ENCODE measurements at regions not wholly inside any gene's neighbourhood (a gene's known extent, or its start where the extent isn't known, plus 50 kb on each side); places are given as distances from the start of the nearest gene placed in this dataset.
"Not testable (repeated sequence)": the region's sequence is repeated elsewhere in the genome, so short reads cannot be mapped to it uniquely, and the experiment has no call there.

- Histone ChIP-seq H3K27me3 (ENCODE audit: insufficient read depth, insufficient read length) (no peaks in the 10 kb centered on the region), H3K36me3 (ENCODE audit: insufficient read depth, insufficient read length, low read length) (no peaks in the 10 kb centered on the region), H3K9me3 (ENCODE audit: insufficient read depth, low read length) (no peaks in the 10 kb centered on the region), H3K4me3 (ENCODE audit: insufficient read length, low read depth) (no peak overlapping the region), H3K4me1 (ENCODE audit: insufficient read depth, insufficient read length) (no peaks in the 10 kb centered on the region), H3K9ac (ENCODE audit: insufficient read length, low read depth) (no peak overlapping the region)
- TF ChIP-seq YY1 (IDR thresholded peaks at IDR 0.05; ENCODE audit: insufficient read depth, insufficient read length) (no peak), ZNF274 (IDR thresholded peaks at IDR 0.05; ENCODE audit: low read depth, low read length) (no peak), SUZ12 (IDR thresholded peaks at IDR 0.05; ENCODE audit: extremely low read depth, insufficient read depth, insufficient read length) (no peak)
- no peak for DNase-seq (ENCODE audit: low read depth, low spot score)
Observed at GRCh38 chr4:121584836-121585235, 111.9 kb downstream of the ANXA5 start.

- Histone ChIP-seq H3K27me3 (ENCODE audit: insufficient read depth, insufficient read length) (no peaks in the 10 kb centered on the region), H3K36me3 (ENCODE audit: insufficient read depth, insufficient read length, low read length) (no peaks in the 10 kb centered on the region), H3K9me3 (ENCODE audit: insufficient read depth, low read length) (no peaks in the 10 kb centered on the region), H3K4me3 (ENCODE audit: insufficient read length, low read depth) (no peak overlapping the region), H3K9ac (ENCODE audit: insufficient read length, low read depth) (no peak overlapping the region), H3K4me1 (ENCODE audit: insufficient read depth, insufficient read length) (no peaks in the 10 kb centered on the region)
- TF ChIP-seq YY1 (IDR thresholded peaks at IDR 0.05; ENCODE audit: insufficient read depth, insufficient read length), result no peak
- TF ChIP-seq ZNF274 (IDR thresholded peaks at IDR 0.05; ENCODE audit: low read depth, low read length), result no peak
- no peak for TF ChIP-seq SUZ12 (IDR thresholded peaks at IDR 0.05; ENCODE audit: extremely low read depth, insufficient read depth, insufficient read length)
- no peak for DNase-seq (ENCODE audit: low read depth, low spot score)
Observed at GRCh38 chr4:121583396-121583795, 113.4 kb downstream of the ANXA5 start.

DNA sequence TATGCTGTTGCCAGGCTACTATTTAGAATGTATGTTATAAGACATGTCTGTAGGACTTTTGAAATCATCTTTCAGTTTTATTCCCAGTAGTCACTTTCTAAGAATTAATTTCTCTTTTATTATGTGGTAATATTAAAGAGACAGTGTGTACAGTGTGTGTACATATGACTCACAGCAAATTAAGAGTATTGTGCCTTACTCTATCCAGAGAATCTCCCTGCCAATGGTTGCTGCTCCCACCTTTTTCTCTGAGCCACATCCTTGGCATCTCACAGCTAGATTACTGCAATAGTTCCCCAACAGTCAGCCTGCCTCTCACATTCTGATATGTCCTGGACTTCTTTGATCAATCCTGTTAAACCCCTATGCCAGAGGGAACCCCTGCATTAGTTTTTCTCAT is 114.5 kb downstream of the ANXA5 start:
- Histone ChIP-seq H3K4me3 (ENCODE audit: insufficient read length, low read depth) (no peak overlapping the region), H3K4me1 (ENCODE audit: insufficient read depth, insufficient read length) (no peaks in the 10 kb centered on the region), H3K27me3 (ENCODE audit: insufficient read depth, insufficient read length) (no peaks in the 10 kb centered on the region), H3K9ac (ENCODE audit: insufficient read length, low read depth) (no peak overlapping the region), H3K9me3 (ENCODE audit: insufficient read depth, low read length) (no peaks in the 10 kb centered on the region), H3K36me3 (ENCODE audit: insufficient read depth, insufficient read length, low read length) (no peaks in the 10 kb centered on the region)
- no peak for DNase-seq (ENCODE audit: low read depth, low spot score)
- TF ChIP-seq YY1 (IDR thresholded peaks at IDR 0.05; ENCODE audit: insufficient read depth, insufficient read length) (no peak), SUZ12 (IDR thresholded peaks at IDR 0.05; ENCODE audit: extremely low read depth, insufficient read depth, insufficient read length) (no peak), ZNF274 (IDR thresholded peaks at IDR 0.05; ENCODE audit: low read depth, low read length) (no peak)

GRCh38 chr4:121575392-121575791 is 121.4 kb downstream of the ANXA5 start:
- H3K9me3 ChIP-seq (ENCODE audit: insufficient read depth, low read length); H3K4me1 ChIP-seq (ENCODE audit: insufficient read depth, insufficient read length); H3K4me3 ChIP-seq (ENCODE audit: insufficient read length, low read depth); H3K27me3 ChIP-seq (ENCODE audit: insufficient read depth, insufficient read length); H3K36me3 ChIP-seq (ENCODE audit: insufficient read depth, insufficient read length, low read length); DNase-seq (ENCODE audit: low read depth, low spot score); H3K9ac ChIP-seq (ENCODE audit: insufficient read length, low read depth): not testable (repeated sequence)

DNA sequence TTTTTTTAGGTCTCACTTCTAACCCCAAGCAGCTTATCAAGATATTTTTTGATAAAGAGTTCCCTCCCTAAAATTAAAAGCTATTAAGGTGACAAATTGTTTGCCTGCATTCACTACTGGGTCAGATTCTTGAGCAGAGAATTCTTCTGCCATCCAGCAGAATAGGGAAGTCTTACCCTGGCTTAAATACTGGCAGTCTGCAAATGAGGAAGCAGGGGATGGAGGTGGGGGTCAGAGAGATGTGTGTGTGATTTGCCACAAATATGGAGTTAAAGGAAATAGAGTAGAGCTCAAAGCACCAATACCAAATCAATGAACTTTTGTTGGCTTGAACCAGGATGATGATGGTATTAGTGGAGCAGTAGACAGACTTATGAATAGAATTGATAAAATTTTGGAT is 122.2 kb downstream of the ANXA5 start:
- Histone ChIP-seq H3K9me3 (ENCODE audit: insufficient read depth, low read length) (no peaks in the 10 kb centered on the region), H3K9ac (ENCODE audit: insufficient read length, low read depth) (no peak overlapping the region), H3K36me3 (ENCODE audit: insufficient read depth, insufficient read length, low read length) (no peaks in the 10 kb centered on the region), H3K27me3 (ENCODE audit: insufficient read depth, insufficient read length) (no peaks in the 10 kb centered on the region), H3K4me3 (ENCODE audit: insufficient read length, low read depth) (no peak overlapping the region), H3K4me1 (ENCODE audit: insufficient read depth, insufficient read length) (no peaks in the 10 kb centered on the region)
- no peak for DNase-seq (ENCODE audit: low read depth, low spot score)
- no peak for TF ChIP-seq YY1 (IDR thresholded peaks at IDR 0.05; ENCODE audit: insufficient read depth, insufficient read length)
- TF ChIP-seq SUZ12 (IDR thresholded peaks at IDR 0.05; ENCODE audit: extremely low read depth, insufficient read depth, insufficient read length), result no peak
- TF ChIP-seq ZNF274 (IDR thresholded peaks at IDR 0.05; ENCODE audit: low read depth, low read length), result no peak

DNA sequence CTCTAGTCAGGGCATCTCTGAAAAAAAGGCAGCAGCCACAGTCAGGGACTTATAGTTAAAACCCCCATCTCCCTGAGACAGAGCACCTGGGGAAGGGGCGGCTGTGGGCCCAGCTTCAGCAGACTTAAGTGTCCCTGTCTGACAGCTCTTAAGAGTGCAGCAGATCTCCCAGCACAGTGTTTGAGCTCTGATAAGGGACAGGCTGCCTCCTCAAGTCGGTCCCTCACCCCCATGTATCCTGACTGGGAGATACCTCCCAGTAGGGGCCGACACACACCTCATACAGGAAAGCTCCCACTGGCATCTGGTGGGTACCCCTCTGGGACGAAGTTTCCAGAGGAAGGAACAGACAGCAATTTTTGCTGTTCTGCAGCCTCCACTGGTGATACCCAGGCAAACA is 129.0 kb downstream of the ANXA5 start:
- TF ChIP-seq SUZ12 (IDR thresholded peaks at IDR 0.05; ENCODE audit: extremely low read depth, insufficient read depth, insufficient read length) (no peak), ZNF274 (IDR thresholded peaks at IDR 0.05; ENCODE audit: low read depth, low read length) (no peak), YY1 (IDR thresholded peaks at IDR 0.05; ENCODE audit: insufficient read depth, insufficient read length) (no peak)

DNA sequence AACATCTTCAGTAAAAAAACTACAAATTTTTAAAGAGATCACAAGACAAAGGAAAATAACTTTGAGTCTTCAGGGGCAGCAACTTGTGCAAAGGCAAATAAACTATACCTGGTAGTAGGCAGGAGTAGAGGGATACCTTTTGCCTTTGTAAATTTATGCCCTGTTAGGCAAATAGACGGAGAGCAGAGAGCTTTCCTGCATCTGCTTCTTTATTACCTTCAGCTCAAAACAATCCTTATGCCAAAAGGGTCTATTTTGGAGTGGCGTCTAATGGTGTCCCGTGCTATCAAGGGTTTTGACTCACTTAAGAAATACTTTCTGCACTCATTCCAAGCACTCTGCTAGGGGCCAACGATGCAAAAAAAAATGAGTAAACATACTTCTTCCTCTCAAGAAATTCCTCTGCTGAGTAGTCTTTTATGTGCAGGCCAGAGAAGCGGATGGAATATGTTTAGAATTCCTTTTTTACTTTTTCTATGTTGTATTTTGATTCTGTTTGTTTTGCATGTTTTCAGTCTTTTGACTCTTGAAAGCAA is 131.9 kb downstream of the ANXA5 start:
- no peak overlapping the region for H3K4me3 ChIP-seq (ENCODE audit: insufficient read length, low read depth)
- no peak overlapping the region for H3K9ac ChIP-seq (ENCODE audit: insufficient read length, low read depth)
- H3K9me3 ChIP-seq (ENCODE audit: insufficient read depth, low read length), result no peaks in the 10 kb centered on the region
- no peak for DNase-seq (ENCODE audit: low read depth, low spot score)
- H3K27me3 ChIP-seq (ENCODE audit: insufficient read depth, insufficient read length), result no peaks in the 10 kb centered on the region
- TF ChIP-seq ZNF274 (IDR thresholded peaks at IDR 0.05; ENCODE audit: low read depth, low read length), result no peak
- no peak for TF ChIP-seq YY1 (IDR thresholded peaks at IDR 0.05; ENCODE audit: insufficient read depth, insufficient read length)
- TF ChIP-seq SUZ12 (IDR thresholded peaks at IDR 0.05; ENCODE audit: extremely low read depth, insufficient read depth, insufficient read length), result no peak
- H3K36me3 ChIP-seq (ENCODE audit: insufficient read depth, insufficient read length, low read length), result no peaks in the 10 kb centered on the region
- H3K4me1 ChIP-seq (ENCODE audit: insufficient read depth, insufficient read length), result no peaks in the 10 kb centered on the region

More for the DNA sequence above, 129.0 kb downstream of the ANXA5 start:
- no peaks in the 10 kb centered on the region for H3K4me1 ChIP-seq (ENCODE audit: insufficient read depth, insufficient read length)
- H3K9ac ChIP-seq (ENCODE audit: insufficient read length, low read depth), result no peak overlapping the region
- no peaks in the 10 kb centered on the region for H3K27me3 ChIP-seq (ENCODE audit: insufficient read depth, insufficient read length)
- no peak overlapping the region for H3K4me3 ChIP-seq (ENCODE audit: insufficient read length, low read depth)
- no peaks in the 10 kb centered on the region for H3K9me3 ChIP-seq (ENCODE audit: insufficient read depth, low read length)
- no peaks in the 10 kb centered on the region for H3K36me3 ChIP-seq (ENCODE audit: insufficient read depth, insufficient read length, low read length)
- DNase-seq (ENCODE audit: low read depth, low spot score), result no peak

- no peak overlapping the region for H3K4me3 ChIP-seq (ENCODE audit: insufficient read length, low read depth)
- H3K9me3 ChIP-seq (ENCODE audit: insufficient read depth, low read length), result no peaks in the 10 kb centered on the region
- no peaks in the 10 kb centered on the region for H3K27me3 ChIP-seq (ENCODE audit: insufficient read depth, insufficient read length)
Observed at GRCh38 chr4:121562811-121563210, 134.0 kb downstream of the ANXA5 start.

More at GRCh38 chr4:121562811-121563210, 134.0 kb downstream of the ANXA5 start:
- H3K4me1 ChIP-seq (ENCODE audit: insufficient read depth, insufficient read length), result no peaks in the 10 kb centered on the region
- no peak for DNase-seq (ENCODE audit: low read depth, low spot score)
- no peak overlapping the region for H3K9ac ChIP-seq (ENCODE audit: insufficient read length, low read depth)
- H3K36me3 ChIP-seq (ENCODE audit: insufficient read depth, insufficient read length, low read length), result no peaks in the 10 kb centered on the region
- TF ChIP-seq YY1 (IDR thresholded peaks at IDR 0.05; ENCODE audit: insufficient read depth, insufficient read length) (no peak), ZNF274 (IDR thresholded peaks at IDR 0.05; ENCODE audit: low read depth, low read length) (no peak), SUZ12 (IDR thresholded peaks at IDR 0.05; ENCODE audit: extremely low read depth, insufficient read depth, insufficient read length) (no peak)
